GM12892 (cell line): ENCODE measurements at regions not wholly inside any gene's neighbourhood (a gene's known extent, or its start where the extent isn't known, plus 50 kb on each side); places are given as distances from the start of the nearest gene placed in this dataset.

Source experiments
- DNase-seq: peaks from one replicate; pipeline ENCODE4 v3.0.0; 2011; ENCODE audit not compliant: insufficient read length
- FAIRE-seq: peaks from 2 replicates; lab custom pipeline; 2011; peaks lifted over from hg19 to GRCh38; lab: Jason Lieb, UNC
- POLR2A ChIP-seq: IDR thresholded peaks from 2 replicates; pipeline ENCODE4 v1.6.1; 2011; ENCODE audit warnings: low read depth, low read length, control low read depth
- POLR2AphosphoS5 ChIP-seq: IDR thresholded peaks from 2 replicates; pipeline ENCODE4 v1.6.1; 2011; ENCODE audit warnings: low read depth, low read length, control low read depth
- TAF1 ChIP-seq: IDR thresholded peaks from 2 replicates; pipeline ENCODE4 v1.6.1; 2011; ENCODE audit warnings: low read depth, mild to moderate bottlenecking, control low read depth, low read length, borderline replicate concordance

GRCh38 chr18:51861046-51861445 lies 479.0 kb upstream of the DCC start:
- no peak for FAIRE-seq
- TF ChIP-seq POLR2AphosphoS5 (no peak), POLR2A (no peak), TAF1 (no peak)
- no peak for DNase-seq

GRCh38 chr18:51862051-51862715 lies 477.8 kb upstream of the DCC start:
- no peak for TF ChIP-seq POLR2AphosphoS5
- TF ChIP-seq POLR2A: no peak
- TF ChIP-seq TAF1: no peak
- no peak for FAIRE-seq
- no peak for DNase-seq

GRCh38 chr18:51864219-51864965 lies 475.6 kb upstream of the DCC start:
- TF ChIP-seq POLR2AphosphoS5 (no peak), TAF1 (no peak), POLR2A (no peak)
- FAIRE-seq: no peak
- no peak for DNase-seq

GRCh38 chr18:51865538-51865937 lies 474.5 kb upstream of the DCC start:
- DNase-seq: no peak
- TF ChIP-seq POLR2AphosphoS5 (no peak), POLR2A (no peak), TAF1 (no peak)
- FAIRE-seq: no peak

GRCh38 chr18:51867767-51868166 lies 472.2 kb upstream of the DCC start:
- FAIRE-seq (no peak), DNase-seq (no peak)
- TF ChIP-seq POLR2AphosphoS5: no peak
- TF ChIP-seq POLR2A: no peak
- no peak for TF ChIP-seq TAF1

- TF ChIP-seq POLR2AphosphoS5 (no peak), TAF1 (no peak), POLR2A (no peak)
- no peak for FAIRE-seq
- DNase-seq: no peak
These were observed 461.3 kb upstream of the DCC start for GRCh38 chr18:51878724-51879123.

- FAIRE-seq (no peak), DNase-seq (no peak)
- TF ChIP-seq POLR2A: no peak
- no peak for TF ChIP-seq TAF1
- TF ChIP-seq POLR2AphosphoS5: no peak
These were observed 460.7 kb upstream of the DCC start for GRCh38 chr18:51879329-51879728.

- no peak for DNase-seq
- no peak for FAIRE-seq
- TF ChIP-seq POLR2A: no peak
These were observed 458.6 kb upstream of the DCC start for GRCh38 chr18:51881394-51881793.

GRCh38 chr18:51884039-51884438 lies 456.0 kb upstream of the DCC start:
- FAIRE-seq: no peak
- DNase-seq: no peak
- no peak for TF ChIP-seq TAF1
- no peak for TF ChIP-seq POLR2A
- no peak for TF ChIP-seq POLR2AphosphoS5

- FAIRE-seq: no peak
- no peak for TF ChIP-seq POLR2AphosphoS5
- TF ChIP-seq TAF1: no peak
- TF ChIP-seq POLR2A: no peak
- no peak for DNase-seq
These were observed 449.2 kb upstream of the DCC start for GRCh38 chr18:51890762-51891161.

- no peak for DNase-seq
- TF ChIP-seq POLR2A (no peak), POLR2AphosphoS5 (no peak), TAF1 (no peak)
- FAIRE-seq: no peak
These were observed 448.1 kb upstream of the DCC start for GRCh38 chr18:51891876-51892275.

- DNase-seq (no peak), FAIRE-seq (no peak)
- TF ChIP-seq POLR2A (no peak), TAF1 (no peak), POLR2AphosphoS5 (no peak)
These were observed 442.1 kb upstream of the DCC start for GRCh38 chr18:51897884-51898283.
